Natural killer cell (primary cell): ENCODE measurements at regions not wholly inside any gene's neighbourhood (a gene's known extent, or its start where the extent isn't known, plus 50 kb on each side); places are given as distances from the start of the nearest gene placed in this dataset.

Experiments
- ATAC-seq, 3 donors: fragments of 150-1000 bp in 2 of 3; fragments of 200-7000 bp in 1 of 3; cut with Tn5 transposase; 1 replicate in 1 of 3; 2 replicates in 2 of 3; pipeline ENCODE4 v1.10.0; 2021; ENCODE audit warnings: mild to moderate bottlenecking in 2 of 3, moderate library complexity in 2 of 3
- DNase-seq, 2 donors: peaks; one replicate each; pipeline versions ENCODE4 v3.0.0 to v3.0.0-alpha.2; 2013 to 2021; ENCODE audit warnings: mixed read lengths in 1 of 2
- H3K27ac ChIP-seq: one replicate; pipeline ENCODE4 v1.5.1; 2013; ENCODE audit warnings: mild to moderate bottlenecking, low read length
- H3K27me3 ChIP-seq: one replicate; pipeline ENCODE4 v1.6.1; 2013; ENCODE audit warnings: low read length; ENCODE audit not compliant: control insufficient read depth, insufficient read depth
- H3K36me3 ChIP-seq: one replicate; pipeline ENCODE4 v1.6.1; 2013; ENCODE audit warnings: low read length; ENCODE audit not compliant: control insufficient read depth, insufficient read depth
- H3K4me1 ChIP-seq: one replicate; pipeline ENCODE4 v1.6.1; 2013; ENCODE audit warnings: low read length; ENCODE audit not compliant: control insufficient read depth, insufficient read depth
- H3K4me3 ChIP-seq: one replicate; pipeline ENCODE4 v1.5.1; 2013; ENCODE audit warnings: low read length
- H3K9me3 ChIP-seq: one replicate; pipeline ENCODE4 v1.6.1; 2013; ENCODE audit warnings: low read length; ENCODE audit not compliant: control insufficient read depth, insufficient read depth
- H3K27ac Mint-ChIP-seq, 2 donors: one replicate each; pipeline ENCODE4 v1.8.0; 2022; ENCODE audit warnings: mild to moderate bottlenecking in 2 of 2, mixed read lengths in 2 of 2, moderate library complexity in 1 of 2
- H3K27me3 Mint-ChIP-seq, 2 donors: one replicate each; pipeline ENCODE4 v1.8.0; 2022; ENCODE audit warnings: low read depth in 2 of 2, mixed read lengths in 2 of 2
- H3K36me3 Mint-ChIP-seq: one replicate; pipeline ENCODE4 v1.8.0; 2022; ENCODE audit warnings: mixed read lengths
- H3K4me1 Mint-ChIP-seq, 2 donors: one replicate each; pipeline ENCODE4 v1.8.0; 2022; ENCODE audit warnings: mixed read lengths in 2 of 2
- H3K4me3 Mint-ChIP-seq: one replicate; pipeline ENCODE4 v1.8.0; 2022; ENCODE audit warnings: mild to moderate bottlenecking, moderate library complexity, mixed read lengths
- H3K9me3 Mint-ChIP-seq, 2 donors: one replicate each; pipeline ENCODE4 v1.8.0; 2022; ENCODE audit warnings: mixed read lengths in 2 of 2
- CTCF ChIP-seq: fragments of 200-600 bp; IDR thresholded peaks from one replicate; pipeline ENCODE4 v1.8.0; 2022; ENCODE audit warnings: antibody characterized with exemption
- WGBS: methylation state at CpG from one replicate; pipeline ENCODE4 v1.1.7; 2013; ENCODE audit warnings: missing lambda C conversion rate; ENCODE audit not compliant: insufficient coverage; 5-methylcytosine and 5-hydroxymethylcytosine counted together
- intact Hi-C: fragments of 100-400 bp; cut with micrococcal nuclease; formaldehyde crosslinking; loops from one replicate; pipeline ENCODE4 v1.14.2; 2022

GRCh38 chr2:3952866-3953516 lies 249.6 kb downstream of the DCDC2C start:
- no peaks in the 10 kb centered on the region for H3K36me3 ChIP-seq
- intact Hi-C loops: no loop called here
- no peak overlapping the region for H3K27ac Mint-ChIP-seq

GRCh38 chr2:3954261-3954660 lies 250.9 kb downstream of the DCDC2C start:
- Mint-ChIP-seq H3K9me3 (no peaks in the 10 kb centered on the region), H3K36me3 (no peaks in the 10 kb centered on the region), H3K4me1 (no peaks in the 10 kb centered on the region), H3K27me3 (no peaks in the 10 kb centered on the region), H3K27ac (no peak overlapping the region), H3K4me3 (no peak overlapping the region)
- no peak overlapping the region for H3K27ac ChIP-seq
- no peaks in the 10 kb centered on the region for H3K27me3 ChIP-seq
- no peak for TF ChIP-seq CTCF
- 79% methylated on average over 5 of the region's 5 CpGs for WGBS
- DNase-seq (no peak), ATAC-seq (no peak)
- no peaks in the 10 kb centered on the region for H3K4me1 ChIP-seq
- no peaks in the 10 kb centered on the region for H3K36me3 ChIP-seq
- no peak overlapping the region for H3K4me3 ChIP-seq
- no peaks in the 10 kb centered on the region for H3K9me3 ChIP-seq
- intact Hi-C loops: no loop called here

More at GRCh38 chr2:3952866-3953516, 249.6 kb downstream of the DCDC2C start:
- no peaks in the 10 kb centered on the region for H3K9me3 ChIP-seq
- no peak for TF ChIP-seq CTCF
- Mint-ChIP-seq H3K4me1 (no peaks in the 10 kb centered on the region), H3K27me3 (no peaks in the 10 kb centered on the region), H3K9me3 (no peaks in the 10 kb centered on the region), H3K4me3 (no peak overlapping the region), H3K36me3 (no peaks in the 10 kb centered on the region)
- WGBS: 81% methylated on average over 11 of the region's 12 CpGs
- DNase-seq (no peak), ATAC-seq (no peak)
- no peak overlapping the region for H3K27ac ChIP-seq
- H3K27me3 ChIP-seq: no peaks in the 10 kb centered on the region
- no peak overlapping the region for H3K4me3 ChIP-seq
- no peaks in the 10 kb centered on the region for H3K4me1 ChIP-seq

GRCh38 chr2:3956406-3956805 lies 253.0 kb downstream of the DCDC2C start:
- Histone ChIP-seq H3K9me3 (no peaks in the 10 kb centered on the region), H3K36me3 (no peaks in the 10 kb centered on the region), H3K4me3 (no peak overlapping the region), H3K27ac (no peak overlapping the region), H3K27me3 (no peaks in the 10 kb centered on the region), H3K4me1 (no peaks in the 10 kb centered on the region)
- WGBS: 73% methylated on average over 8 of the region's 8 CpGs
- H3K27me3 Mint-ChIP-seq: no peaks in the 10 kb centered on the region
- TF ChIP-seq CTCF: no peak
- H3K27ac Mint-ChIP-seq: no peak overlapping the region
- intact Hi-C loops: loop anchor here (5.0 kb wide), 1 partner anchor 1411 kb away; no protein-coding TSS in a partner anchor
- DNase-seq (no peak), ATAC-seq (no peak)
- no peaks in the 10 kb centered on the region for H3K36me3 Mint-ChIP-seq
- H3K4me1 Mint-ChIP-seq: no peaks in the 10 kb centered on the region
- H3K9me3 Mint-ChIP-seq: no peaks in the 10 kb centered on the region
- H3K4me3 Mint-ChIP-seq: no peak overlapping the region

- H3K4me1 Mint-ChIP-seq: no peaks in the 10 kb centered on the region
- Histone ChIP-seq H3K27ac (no peak overlapping the region), H3K27me3 (no peaks in the 10 kb centered on the region), H3K36me3 (no peaks in the 10 kb centered on the region), H3K4me3 (no peak overlapping the region), H3K4me1 (no peaks in the 10 kb centered on the region), H3K9me3 (no peaks in the 10 kb centered on the region)
- no peak for TF ChIP-seq CTCF
- no peaks in the 10 kb centered on the region for H3K36me3 Mint-ChIP-seq
- no peaks in the 10 kb centered on the region for H3K27me3 Mint-ChIP-seq
- no peak overlapping the region for H3K27ac Mint-ChIP-seq
- no peaks in the 10 kb centered on the region for H3K9me3 Mint-ChIP-seq
- ATAC-seq: no peak
- intact Hi-C loops: loop anchor here (5.0 kb wide), 1 partner anchor 1410 kb away; no protein-coding TSS in a partner anchor
- H3K4me3 Mint-ChIP-seq: no peak overlapping the region
- no peak for DNase-seq
- 81% methylated on average over 13 of the region's 13 CpGs for WGBS
These were observed 253.5 kb downstream of the DCDC2C start for GRCh38 chr2:3956892-3957291.
